Esophagus squamous epithelium (tissue), 5 donors: ENCODE measurements at regions not wholly inside any gene's neighbourhood (a gene's known extent, or its start where the extent isn't known, plus 50 kb on each side); places are given as distances from the start of the nearest gene placed in this dataset.

Source experiments
- DNase-seq: peaks from one replicate; lab custom pipeline; 2025; lab: John Stamatoyannopoulos, UW
- H3K27ac ChIP-seq, 4 donors: fragments of 200-600 bp; sonication (generic); one replicate each; pipeline ENCODE4 v1.5.1; 2016 to 2019; ENCODE audit warnings: mild to moderate bottlenecking in 1 of 4
- H3K27me3 ChIP-seq, 4 donors: fragments of 200-600 bp; sonication (generic); 1 replicate in 3 of 4; 2 replicates in 1 of 4; pipeline versions ENCODE4 v1.5.1 to v1.6.0; 2017 to 2021; ENCODE audit warnings: antibody characterized with exemption in 1 of 4
- H3K36me3 ChIP-seq, 3 donors: fragments of 200-600 bp; sonication (generic); one replicate each; pipeline ENCODE4 v1.5.1; 2016 to 2019
- H3K4me1 ChIP-seq, 3 donors: fragments of 200-600 bp; sonication (generic); one replicate each; pipeline ENCODE4 v1.5.1; 2017 to 2019
- H3K4me3 ChIP-seq, 4 donors: fragments of 200-600 bp; sonication (generic); 1 replicate in 3 of 4; 2 replicates in 1 of 4; pipeline ENCODE4 v1.5.1; 2016 to 2019; ENCODE audit warnings: mild to moderate bottlenecking in 2 of 4, moderate library complexity in 1 of 4
- H3K9me3 ChIP-seq, 3 donors: fragments of 200-600 bp; sonication (generic); one replicate each; pipeline ENCODE4 v1.5.1; 2016 to 2019
- CTCF ChIP-seq, 6 experiments: fragments of 450-650 bp in 4 of 6; fragments of 200-600 bp in 2 of 6; sonication (generic) in 2 of 6; IDR thresholded peaks; one replicate each; pipeline ENCODE4 v1.5.1; 2016 to 2019; ENCODE audit warnings: antibody characterized with exemption in 6 of 6, mild to moderate bottlenecking in 4 of 6, moderate library complexity in 4 of 6
- POLR2A ChIP-seq, 4 donors: fragments of 450-650 bp; IDR thresholded peaks; one replicate each; pipeline ENCODE4 v1.6.1; 2017; ENCODE audit warnings: antibody characterized with exemption in 4 of 4, mild to moderate bottlenecking in 4 of 4, moderate library complexity in 3 of 4
- WGBS, 2 donors: methylation state at CpG; one replicate each; pipeline ENCODE4 v1.1.5; 2018; 5-methylcytosine and 5-hydroxymethylcytosine counted together
- intact Hi-C: fragments of 100-400 bp; cut with DNase I; formaldehyde crosslinking; loops from one replicate; pipeline ENCODE4 v1.15.0; 2022
- donor health status: DM: yes; HTN: yes; CAD: no.

GRCh38 chr2:120907822-120908221 is 172.2 kb downstream of the GLI2 start:
- 91 to 93% methylated on average over 2 to 4 of the region's 4 CpGs for WGBS, 2 donors
- H3K9me3 ChIP-seq: no peaks in the 10 kb centered on the region
- peaks cover 9 to 35% (median 25%) of the 10 kb centered on the region in 3 donors for H3K4me1 ChIP-seq
- DNase-seq: no peak
- no peak for TF ChIP-seq CTCF (IDR thresholded peaks at IDR 0.05)
- TF ChIP-seq POLR2A (IDR thresholded peaks at IDR 0.05): no peak
- H3K36me3 ChIP-seq: no peaks in the 10 kb centered on the region
- intact Hi-C loops: no loop called here
- H3K4me3 ChIP-seq: no peak overlapping the region
- no peak overlapping the region for H3K27ac ChIP-seq
- peaks cover 0 to 12% (median 0%) of the 10 kb centered on the region in 4 donors for H3K27me3 ChIP-seq

GRCh38 chr2:120908314-120908975 is 172.8 kb downstream of the GLI2 start:
- no peak overlapping the region for H3K27ac ChIP-seq
- intact Hi-C loops: no loop called here
- H3K27me3 ChIP-seq: peaks cover 0 to 12% (median 0%) of the 10 kb centered on the region in 4 donors
- no peak for TF ChIP-seq CTCF (IDR thresholded peaks at IDR 0.05)
- TF ChIP-seq POLR2A (IDR thresholded peaks at IDR 0.05): no peak
- 80 to 88% methylated on average over 2 of the region's 5 CpGs for WGBS, 2 donors
- peaks cover 9 to 41% (median 29%) of the 10 kb centered on the region in 3 donors for H3K4me1 ChIP-seq
- no peak overlapping the region for H3K4me3 ChIP-seq
- DNase-seq: no peak
- H3K9me3 ChIP-seq: no peaks in the 10 kb centered on the region
- H3K36me3 ChIP-seq: no peaks in the 10 kb centered on the region

- peaks cover 0 to 7% (median 0%) of the 10 kb centered on the region in 4 donors for H3K27me3 ChIP-seq
- H3K36me3 ChIP-seq: no peaks in the 10 kb centered on the region
- DNase-seq: no peak
- H3K4me3 ChIP-seq: no peak overlapping the region
- H3K27ac ChIP-seq: no peak overlapping the region
- intact Hi-C loops: no loop called here
- no peaks in the 10 kb centered on the region for H3K9me3 ChIP-seq
- WGBS, 2 donors: 70 to 93% methylated on average over 2 of the region's 2 CpGs
- peaks cover 9 to 47% (median 31%) of the 10 kb centered on the region in 3 donors for H3K4me1 ChIP-seq
- TF ChIP-seq CTCF (IDR thresholded peaks at IDR 0.05) (no peak), POLR2A (IDR thresholded peaks at IDR 0.05) (no peak)
Observed at GRCh38 chr2:120909102-120909501, 173.4 kb downstream of the GLI2 start.

- peaks cover 0 to 3% (median 0%) of the 10 kb centered on the region in 4 donors for H3K27me3 ChIP-seq
- H3K36me3 ChIP-seq: no peaks in the 10 kb centered on the region
- no peak for TF ChIP-seq CTCF (IDR thresholded peaks at IDR 0.05)
- no peak for TF ChIP-seq POLR2A (IDR thresholded peaks at IDR 0.05)
- no peak for DNase-seq
- intact Hi-C loops: no loop called here
- 91 to 97% methylated on average over 4 to 5 of the region's 5 CpGs for WGBS, 2 donors
- H3K27ac ChIP-seq: no peak overlapping the region
- peaks cover 16 to 48% (median 38%) of the 10 kb centered on the region in 3 donors for H3K4me1 ChIP-seq
- H3K9me3 ChIP-seq: no peaks in the 10 kb centered on the region
- no peak overlapping the region for H3K4me3 ChIP-seq
Observed at GRCh38 chr2:120910164-120910563, 174.5 kb downstream of the GLI2 start.
